ENCODE measurements at regions not wholly inside any gene's neighbourhood (a gene's known extent, or its start where the extent isn't known, plus 50 kb on each side); places are given as distances from the start of the nearest gene placed in this dataset.

DNA sequence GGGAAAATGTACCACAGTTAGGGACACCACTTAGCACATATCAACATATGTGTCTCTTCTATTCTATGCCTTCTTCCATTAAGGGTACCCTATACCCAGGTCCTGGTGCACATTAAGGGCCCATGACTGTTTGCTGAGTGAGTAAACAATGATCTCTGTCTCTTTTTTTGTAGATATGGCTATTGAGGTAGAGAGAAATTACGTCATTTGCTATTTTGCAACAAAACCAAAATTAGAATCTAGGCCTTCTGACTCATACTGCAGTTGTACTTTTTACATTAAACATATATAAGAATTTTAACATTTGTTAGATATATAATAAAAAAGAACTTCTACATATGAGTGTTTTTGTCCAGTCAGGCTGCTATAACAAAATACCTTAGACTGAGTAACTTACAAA lies 683.2 kb upstream of the LRRN3 start:
- no peaks in the 10 kb centered on the region for H3K9me3 ChIP-seq (ENCODE audit: control insufficient read depth in 2 of 3, insufficient read depth in 1 of 3, low read length in 3 of 3)
- H3K27ac ChIP-seq (ENCODE audit: low read depth in 2 of 2, low read length in 2 of 2) = no peak overlapping the region
- no peak for FAIRE-seq
- no peak for DNase-seq
- no peak overlapping the region for H3K9ac ChIP-seq (ENCODE audit: low read length in 3 of 3)
- no peaks in the 10 kb centered on the region for H3K36me3 ChIP-seq (ENCODE audit: control insufficient read depth in 2 of 3, insufficient read depth in 3 of 3, low read length in 3 of 3)
- intact Hi-C loops (cut with DNase I) = no loop called here
- H3K4me1 ChIP-seq (ENCODE audit: control insufficient read depth in 2 of 3, insufficient read depth in 2 of 3, low read depth in 1 of 3, low read length in 3 of 3) = no peaks in the 10 kb centered on the region
- H3K4me3 ChIP-seq (ENCODE audit: low read length in 3 of 3) = no peak overlapping the region
- TF ChIP-seq, protein P1, sequence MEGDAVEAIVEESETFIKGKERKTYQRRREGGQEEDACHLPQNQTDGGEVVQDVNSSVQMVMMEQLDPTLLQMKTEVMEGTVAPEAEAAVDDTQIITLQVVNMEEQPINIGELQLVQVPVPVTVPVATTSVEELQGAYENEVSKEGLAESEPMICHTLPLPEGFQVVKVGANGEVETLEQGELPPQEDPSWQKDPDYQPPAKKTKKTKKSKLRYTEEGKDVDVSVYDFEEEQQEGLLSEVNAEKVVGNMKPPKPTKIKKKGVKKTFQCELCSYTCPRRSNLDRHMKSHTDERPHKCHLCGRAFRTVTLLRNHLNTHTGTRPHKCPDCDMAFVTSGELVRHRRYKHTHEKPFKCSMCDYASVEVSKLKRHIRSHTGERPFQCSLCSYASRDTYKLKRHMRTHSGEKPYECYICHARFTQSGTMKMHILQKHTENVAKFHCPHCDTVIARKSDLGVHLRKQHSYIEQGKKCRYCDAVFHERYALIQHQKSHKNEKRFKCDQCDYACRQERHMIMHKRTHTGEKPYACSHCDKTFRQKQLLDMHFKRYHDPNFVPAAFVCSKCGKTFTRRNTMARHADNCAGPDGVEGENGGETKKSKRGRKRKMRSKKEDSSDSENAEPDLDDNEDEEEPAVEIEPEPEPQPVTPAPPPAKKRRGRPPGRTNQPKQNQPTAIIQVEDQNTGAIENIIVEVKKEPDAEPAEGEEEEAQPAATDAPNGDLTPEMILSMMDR (IDR thresholded peaks at IDR 0.05; ENCODE audit: borderline replicate concordance, extremely low read depth, insufficient read depth) = no peak
- H3K27me3 ChIP-seq (ENCODE audit: control insufficient read depth, insufficient read depth, low read length) = no peaks in the 10 kb centered on the region

DNA sequence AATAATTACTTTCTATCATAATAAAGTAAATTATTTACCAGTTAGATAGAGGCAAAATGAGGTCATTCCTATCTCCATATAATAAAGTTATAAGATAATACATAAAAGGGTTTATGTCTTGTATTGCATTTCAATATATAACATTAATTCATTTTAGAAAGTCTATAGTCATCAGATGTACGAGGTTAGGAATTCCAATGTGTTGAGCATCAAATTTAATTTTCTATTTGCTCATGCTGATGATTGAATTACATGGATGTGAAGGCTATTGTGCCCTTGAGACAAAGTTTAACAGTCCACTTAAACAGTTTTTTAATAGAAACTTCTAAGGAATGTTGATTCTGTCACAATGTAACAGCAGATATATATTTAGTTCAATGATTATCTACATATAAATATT lies 678.3 kb upstream of the LRRN3 start:
- FAIRE-seq = no peak
- TF ChIP-seq, protein P1 (IDR thresholded peaks at IDR 0.05; ENCODE audit: borderline replicate concordance, extremely low read depth, insufficient read depth) = no peak
- no peak for DNase-seq
- Histone ChIP-seq H3K9me3 (ENCODE audit: control insufficient read depth in 2 of 3, insufficient read depth in 1 of 3, low read length in 3 of 3) (no peaks in the 10 kb centered on the region), H3K27me3 (ENCODE audit: control insufficient read depth, insufficient read depth, low read length) (no peaks in the 10 kb centered on the region), H3K36me3 (ENCODE audit: control insufficient read depth in 2 of 3, insufficient read depth in 3 of 3, low read length in 3 of 3) (no peaks in the 10 kb centered on the region), H3K27ac (ENCODE audit: low read depth in 2 of 2, low read length in 2 of 2) (no peak overlapping the region), H3K9ac (ENCODE audit: low read length in 3 of 3) (no peak overlapping the region), H3K4me1 (ENCODE audit: control insufficient read depth in 2 of 3, insufficient read depth in 2 of 3, low read depth in 1 of 3, low read length in 3 of 3) (no peaks in the 10 kb centered on the region), H3K4me3 (ENCODE audit: low read length in 3 of 3) (no peak overlapping the region)
- intact Hi-C loops (cut with DNase I) = no loop called here

DNA sequence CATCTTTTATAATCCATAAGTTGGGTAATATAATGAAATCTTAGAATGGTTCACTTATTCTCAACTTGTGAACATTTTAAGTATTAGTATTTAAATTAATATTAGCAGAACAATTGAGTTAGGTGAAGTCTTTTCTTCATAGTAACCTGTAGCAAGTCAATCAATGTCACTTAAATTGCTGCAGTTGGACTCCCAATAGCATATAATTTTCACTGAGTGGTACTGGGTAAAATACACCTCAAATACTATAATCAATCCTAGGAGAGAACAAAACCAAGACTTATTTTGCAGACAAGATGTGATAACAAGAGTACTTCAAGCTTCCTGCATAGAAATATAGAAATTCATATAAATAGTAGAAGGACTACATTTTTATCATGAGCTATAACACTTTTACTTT lies 677.9 kb upstream of the LRRN3 start:
- DNase-seq (no peak), FAIRE-seq (no peak)
- Histone ChIP-seq H3K9me3 (ENCODE audit: control insufficient read depth in 2 of 3, insufficient read depth in 1 of 3, low read length in 3 of 3) (no peaks in the 10 kb centered on the region), H3K9ac (ENCODE audit: low read length in 3 of 3) (no peak overlapping the region), H3K27ac (ENCODE audit: low read depth in 2 of 2, low read length in 2 of 2) (no peak overlapping the region), H3K4me3 (ENCODE audit: low read length in 3 of 3) (no peak overlapping the region), H3K27me3 (ENCODE audit: control insufficient read depth, insufficient read depth, low read length) (no peaks in the 10 kb centered on the region), H3K4me1 (ENCODE audit: control insufficient read depth in 2 of 3, insufficient read depth in 2 of 3, low read depth in 1 of 3, low read length in 3 of 3) (no peaks in the 10 kb centered on the region), H3K36me3 (ENCODE audit: control insufficient read depth in 2 of 3, insufficient read depth in 3 of 3, low read length in 3 of 3) (no peaks in the 10 kb centered on the region)
- TF ChIP-seq, protein P1 (IDR thresholded peaks at IDR 0.05; ENCODE audit: borderline replicate concordance, extremely low read depth, insufficient read depth) = no peak
- intact Hi-C loops (cut with DNase I) = no loop called here

DNA sequence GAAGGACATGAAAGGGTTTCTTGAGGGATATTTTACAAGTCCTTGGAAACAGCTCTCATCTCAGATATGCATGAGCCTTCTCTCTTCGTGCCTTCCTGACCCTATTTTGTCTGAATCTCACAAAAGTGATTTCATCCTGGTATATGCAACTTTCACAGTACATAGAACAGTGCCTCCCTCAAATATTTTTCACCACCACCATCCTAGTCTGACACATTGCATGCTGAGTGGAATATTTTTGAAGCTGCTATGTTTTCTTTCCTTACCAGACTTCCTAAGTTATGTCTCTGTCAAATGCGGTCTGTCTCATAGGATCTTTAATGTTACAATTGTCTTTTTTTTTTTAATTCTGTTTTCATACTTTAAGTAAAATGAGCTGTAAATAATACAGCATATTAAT lies 673.3 kb upstream of the LRRN3 start:
- intact Hi-C loops (cut with DNase I) = no loop called here
- no peaks in the 10 kb centered on the region for H3K36me3 ChIP-seq (ENCODE audit: control insufficient read depth in 2 of 3, insufficient read depth in 3 of 3, low read length in 3 of 3)
- no peak overlapping the region for H3K4me3 ChIP-seq (ENCODE audit: low read length in 3 of 3)
- no peak overlapping the region for H3K27ac ChIP-seq (ENCODE audit: low read depth in 2 of 2, low read length in 2 of 2)
- FAIRE-seq (no peak), DNase-seq (no peak)
- no peak overlapping the region for H3K9ac ChIP-seq (ENCODE audit: low read length in 3 of 3)
- no peaks in the 10 kb centered on the region for H3K4me1 ChIP-seq (ENCODE audit: control insufficient read depth in 2 of 3, insufficient read depth in 2 of 3, low read depth in 1 of 3, low read length in 3 of 3)
- H3K27me3 ChIP-seq (ENCODE audit: control insufficient read depth, insufficient read depth, low read length) = no peaks in the 10 kb centered on the region
- no peaks in the 10 kb centered on the region for H3K9me3 ChIP-seq (ENCODE audit: control insufficient read depth in 2 of 3, insufficient read depth in 1 of 3, low read length in 3 of 3)
- TF ChIP-seq, protein P1 (IDR thresholded peaks at IDR 0.05; ENCODE audit: borderline replicate concordance, extremely low read depth, insufficient read depth) = no peak
